GM10266 (cell line): ENCODE measurements at regions not wholly inside any gene's neighbourhood (a gene's known extent, or its start where the extent isn't known, plus 50 kb on each side); places are given as distances from the start of the nearest gene placed in this dataset.

Source experiments
- DNase-seq: peaks from one replicate; pipeline ENCODE4 v3.0.0; 2012; ENCODE audit errors: extremely low spot score
- TF ChIP-seq, protein P1 (sequence below): IDR thresholded peaks from 2 replicates; pipeline ENCODE4 v1.5.1; 2012; ENCODE audit warnings: mild to moderate bottlenecking, low read depth; ENCODE audit not compliant: control insufficient read depth, insufficient read depth; ENCODE audit errors: missing control alignments

DNA sequence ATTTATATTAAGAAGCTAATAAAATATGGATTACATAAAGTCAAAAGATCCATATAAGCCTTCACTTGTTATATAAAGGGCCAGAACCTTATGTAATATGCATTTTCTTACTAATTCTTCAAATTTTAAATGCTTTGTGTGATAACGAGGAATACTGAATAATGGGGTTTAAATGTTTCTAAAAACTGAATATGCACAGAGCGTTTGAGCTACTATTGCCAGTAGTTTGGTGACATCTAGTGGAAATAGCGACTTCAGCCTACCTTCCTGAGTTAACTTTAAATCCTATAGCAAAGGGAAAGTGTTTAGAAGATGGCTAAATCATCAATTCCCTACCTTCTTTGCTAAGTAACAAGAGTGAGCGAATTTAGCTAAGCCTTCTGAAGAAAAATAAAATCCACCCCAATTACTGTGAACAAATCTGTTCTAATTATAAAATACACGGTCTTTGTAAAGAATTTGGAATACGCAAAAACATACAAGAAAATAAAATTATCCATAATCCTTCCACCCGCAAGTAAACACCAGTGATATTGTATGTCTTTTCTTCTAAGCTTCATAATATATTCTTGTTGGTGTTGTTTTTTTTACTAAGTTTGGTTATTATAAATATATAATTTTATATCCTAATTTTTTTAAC lies 115.5 kb upstream of the G2E3 start:
- TF ChIP-seq, protein P1, sequence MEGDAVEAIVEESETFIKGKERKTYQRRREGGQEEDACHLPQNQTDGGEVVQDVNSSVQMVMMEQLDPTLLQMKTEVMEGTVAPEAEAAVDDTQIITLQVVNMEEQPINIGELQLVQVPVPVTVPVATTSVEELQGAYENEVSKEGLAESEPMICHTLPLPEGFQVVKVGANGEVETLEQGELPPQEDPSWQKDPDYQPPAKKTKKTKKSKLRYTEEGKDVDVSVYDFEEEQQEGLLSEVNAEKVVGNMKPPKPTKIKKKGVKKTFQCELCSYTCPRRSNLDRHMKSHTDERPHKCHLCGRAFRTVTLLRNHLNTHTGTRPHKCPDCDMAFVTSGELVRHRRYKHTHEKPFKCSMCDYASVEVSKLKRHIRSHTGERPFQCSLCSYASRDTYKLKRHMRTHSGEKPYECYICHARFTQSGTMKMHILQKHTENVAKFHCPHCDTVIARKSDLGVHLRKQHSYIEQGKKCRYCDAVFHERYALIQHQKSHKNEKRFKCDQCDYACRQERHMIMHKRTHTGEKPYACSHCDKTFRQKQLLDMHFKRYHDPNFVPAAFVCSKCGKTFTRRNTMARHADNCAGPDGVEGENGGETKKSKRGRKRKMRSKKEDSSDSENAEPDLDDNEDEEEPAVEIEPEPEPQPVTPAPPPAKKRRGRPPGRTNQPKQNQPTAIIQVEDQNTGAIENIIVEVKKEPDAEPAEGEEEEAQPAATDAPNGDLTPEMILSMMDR = peak; percentile 52
- no peak for DNase-seq

DNA sequence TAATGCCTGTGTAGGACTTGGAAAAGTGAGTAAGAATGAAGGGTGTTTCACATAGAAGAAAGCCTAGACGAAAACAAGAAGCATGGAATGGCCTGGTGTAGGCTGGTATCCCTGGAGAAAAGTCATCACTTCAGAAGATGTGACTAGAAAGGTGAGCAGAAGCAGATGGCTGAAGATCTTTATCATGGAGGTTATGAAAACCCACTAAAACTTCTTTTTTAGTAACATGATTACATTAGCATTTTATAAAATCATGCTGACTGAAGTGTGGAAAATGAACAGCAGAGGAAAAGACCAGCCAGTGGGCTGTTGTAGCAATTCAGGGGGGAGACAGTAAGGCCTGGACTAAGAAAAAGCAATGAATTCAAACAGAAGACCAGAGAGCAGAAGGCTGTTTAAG lies 114.5 kb upstream of the G2E3 start:
- TF ChIP-seq, protein P1 = no peak
- no peak for DNase-seq

DNA sequence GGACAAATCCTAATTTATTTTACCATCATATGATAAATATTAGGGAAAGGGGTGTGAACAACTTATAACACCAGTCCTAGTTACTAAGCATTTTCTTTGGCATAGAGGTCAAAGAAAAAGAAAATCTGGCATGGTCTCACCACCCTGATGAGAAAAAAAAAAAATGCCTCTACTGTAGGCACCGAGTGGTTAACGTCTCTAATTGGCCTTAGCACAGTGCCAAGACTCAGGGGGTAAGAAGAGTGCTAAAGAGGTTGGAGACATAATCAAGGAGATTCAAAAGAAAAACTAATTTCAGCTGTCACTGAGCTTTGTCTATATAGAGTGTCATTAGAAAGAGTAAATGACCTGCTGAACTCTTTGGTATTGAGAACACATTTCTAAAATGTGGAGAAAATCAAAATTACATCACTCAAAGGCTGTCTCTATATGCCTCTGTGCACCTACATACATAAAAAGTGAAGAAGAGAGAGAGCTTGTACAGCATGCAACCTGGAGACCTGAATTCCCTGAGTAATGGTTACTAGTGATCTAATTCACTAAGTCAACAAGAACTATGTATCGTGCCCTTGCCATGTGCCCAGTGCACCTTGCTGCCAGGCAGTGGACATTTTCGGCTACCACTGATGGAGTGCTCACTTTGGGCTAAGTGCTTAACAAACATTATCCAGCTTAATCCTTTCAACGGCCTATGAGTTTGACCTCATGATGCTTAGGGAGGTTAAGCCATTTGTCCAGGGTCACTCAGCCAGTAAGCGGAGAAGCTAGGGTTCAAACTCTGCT lies 113.8 kb upstream of the G2E3 start:
- DNase-seq = no peak
- TF ChIP-seq, protein P1 = no peak

DNA sequence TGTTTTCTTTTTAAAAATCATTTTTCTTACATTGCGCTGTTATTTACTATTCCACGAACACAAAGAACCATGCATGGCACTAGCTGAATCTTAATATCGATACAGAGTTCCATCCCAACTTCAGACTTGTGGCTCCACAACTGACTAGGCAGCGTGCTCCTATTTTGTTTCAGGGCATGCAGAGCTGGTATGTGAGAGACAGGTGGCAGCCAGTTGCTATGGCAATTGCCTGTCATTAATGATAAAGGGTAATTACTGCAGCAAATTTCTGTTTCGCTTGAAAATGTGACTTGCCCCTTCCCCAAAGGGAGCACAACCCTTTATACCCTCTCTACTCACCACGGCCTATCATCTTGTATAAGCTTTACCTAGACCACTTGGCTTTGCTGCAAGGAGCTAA lies 113.1 kb upstream of the G2E3 start:
- TF ChIP-seq, protein P1 = no peak
- no peak for DNase-seq

DNA sequence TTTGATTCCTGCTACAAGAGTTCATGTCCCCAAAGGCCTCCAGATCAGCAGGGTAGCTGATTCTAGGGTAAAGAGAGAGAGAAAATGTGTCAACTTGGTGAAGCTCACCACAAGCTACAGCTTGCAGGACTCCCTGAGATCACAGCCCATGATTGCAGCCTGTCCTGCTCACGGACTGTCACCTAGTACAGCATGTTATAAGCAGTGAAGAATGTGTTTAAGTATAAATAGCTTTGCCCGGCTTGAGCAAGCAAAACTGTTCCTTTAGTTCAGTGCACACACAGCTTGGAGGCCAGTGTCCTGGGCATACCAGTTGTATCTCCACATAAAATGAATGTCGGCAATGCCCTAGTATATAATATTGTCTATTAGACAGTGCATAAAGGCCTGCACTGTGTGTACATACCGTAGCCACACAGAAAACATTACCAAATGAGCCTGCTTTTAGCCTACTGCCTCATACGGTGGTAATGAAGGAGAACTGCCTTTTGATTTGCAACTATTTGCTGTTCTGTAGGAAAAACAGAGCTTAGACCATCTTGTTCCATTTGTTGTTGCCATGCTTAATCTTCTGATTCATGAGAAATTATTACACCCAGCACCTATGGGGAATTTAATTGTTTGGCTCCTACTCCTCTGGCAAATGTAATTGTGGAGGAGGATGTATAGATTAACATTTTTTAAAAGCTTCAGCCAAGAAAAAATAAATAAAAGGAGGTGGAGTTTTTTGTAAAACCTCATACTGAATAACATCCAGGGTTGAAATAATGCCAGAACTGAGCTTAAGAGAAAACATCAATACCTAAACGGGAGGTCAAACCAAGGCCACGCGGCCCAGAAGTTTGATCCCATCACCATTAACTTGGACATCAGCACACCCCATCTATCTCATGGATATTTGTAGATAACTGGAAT lies 108.1 kb upstream of the G2E3 start:
- TF ChIP-seq, protein P1 = no peak
- DNase-seq = no peak

DNA sequence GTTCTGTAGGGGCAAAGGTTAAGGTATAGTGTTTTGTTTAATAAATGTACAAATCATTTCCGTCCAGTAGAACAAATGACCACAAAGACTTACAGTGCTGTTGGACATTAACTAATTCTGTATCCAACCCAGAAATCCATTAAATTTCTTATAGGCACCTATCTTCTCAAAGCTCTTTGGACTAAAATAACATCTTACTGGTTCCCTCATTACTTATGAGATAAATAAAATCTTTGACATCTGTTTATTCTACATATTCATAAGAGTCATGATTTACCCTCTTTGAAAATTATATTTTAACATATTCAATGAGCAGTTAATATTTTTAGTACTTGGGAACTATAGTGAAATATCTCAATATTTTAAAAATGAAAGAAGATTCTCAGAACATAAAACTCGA lies 102.7 kb upstream of the G2E3 start:
- TF ChIP-seq, protein P1 = no peak
- no peak for DNase-seq
